GM18951 (cell line): ENCODE measurements at regions not wholly inside any gene's neighbourhood (a gene's known extent, or its start where the extent isn't known, plus 50 kb on each side); places are given as distances from the start of the nearest gene placed in this dataset.

Experiments used
- POLR2A ChIP-seq: IDR thresholded peaks from 4 replicates; pipeline ENCODE4 v1.6.1; 2011; ENCODE audit warnings: mild to moderate bottlenecking; ENCODE audit not compliant: insufficient read length, insufficient read depth; ENCODE audit errors: extremely low read depth
- in situ Hi-C: fragments of 300-500 bp; cut with MboI; formaldehyde crosslinking; loops from one replicate; pipeline ENCODE4 v1.12.0; 2022; ENCODE audit warnings: low sequenced_read_pairs, mixed read lengths, inconsistent platforms; ENCODE audit not compliant: unreplicated experiment

DNA sequence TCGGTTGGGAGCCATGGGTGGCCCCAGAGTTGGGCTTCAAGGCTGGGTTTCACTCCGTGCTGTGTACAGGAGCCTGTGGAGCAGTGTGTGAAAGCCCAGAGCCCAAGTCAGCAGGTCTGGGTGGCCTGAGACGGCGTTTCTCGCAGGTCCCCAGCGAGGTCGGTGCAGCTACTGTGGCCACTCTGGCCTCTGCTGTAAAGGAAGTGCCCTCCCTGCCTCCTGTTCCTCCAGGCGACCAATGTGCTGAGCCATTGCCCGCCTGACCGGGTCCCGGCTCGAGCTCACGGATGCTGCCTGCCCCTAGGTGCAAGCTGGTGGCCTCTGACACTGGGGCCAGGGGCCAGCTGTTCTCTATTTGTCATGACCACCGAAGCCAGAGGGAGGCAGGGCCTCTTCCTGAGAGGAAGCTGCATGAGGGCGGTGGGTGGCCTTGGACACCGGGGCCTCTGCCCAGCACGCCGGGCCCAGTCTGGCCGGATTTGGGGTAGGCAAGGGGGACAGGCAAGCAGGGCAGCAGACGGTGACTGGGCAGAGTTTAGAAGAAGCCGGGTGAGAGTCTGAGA is 170.9 kb downstream of the IRF8 start:
- in situ Hi-C loops: no loop called here
- no peak for TF ChIP-seq POLR2A

GRCh38 chr16:86070484-86070883 is 171.5 kb downstream of the IRF8 start:
- TF ChIP-seq POLR2A: no peak
- in situ Hi-C loops: no loop called here

- TF ChIP-seq POLR2A: no peak
- in situ Hi-C loops: no loop called here
Measured at GRCh38 chr16:86070971-86071370, 172.0 kb downstream of the IRF8 start.

- in situ Hi-C loops: no loop called here
- TF ChIP-seq POLR2A: no peak
Measured at GRCh38 chr16:86071611-86072240, 172.8 kb downstream of the IRF8 start.

DNA sequence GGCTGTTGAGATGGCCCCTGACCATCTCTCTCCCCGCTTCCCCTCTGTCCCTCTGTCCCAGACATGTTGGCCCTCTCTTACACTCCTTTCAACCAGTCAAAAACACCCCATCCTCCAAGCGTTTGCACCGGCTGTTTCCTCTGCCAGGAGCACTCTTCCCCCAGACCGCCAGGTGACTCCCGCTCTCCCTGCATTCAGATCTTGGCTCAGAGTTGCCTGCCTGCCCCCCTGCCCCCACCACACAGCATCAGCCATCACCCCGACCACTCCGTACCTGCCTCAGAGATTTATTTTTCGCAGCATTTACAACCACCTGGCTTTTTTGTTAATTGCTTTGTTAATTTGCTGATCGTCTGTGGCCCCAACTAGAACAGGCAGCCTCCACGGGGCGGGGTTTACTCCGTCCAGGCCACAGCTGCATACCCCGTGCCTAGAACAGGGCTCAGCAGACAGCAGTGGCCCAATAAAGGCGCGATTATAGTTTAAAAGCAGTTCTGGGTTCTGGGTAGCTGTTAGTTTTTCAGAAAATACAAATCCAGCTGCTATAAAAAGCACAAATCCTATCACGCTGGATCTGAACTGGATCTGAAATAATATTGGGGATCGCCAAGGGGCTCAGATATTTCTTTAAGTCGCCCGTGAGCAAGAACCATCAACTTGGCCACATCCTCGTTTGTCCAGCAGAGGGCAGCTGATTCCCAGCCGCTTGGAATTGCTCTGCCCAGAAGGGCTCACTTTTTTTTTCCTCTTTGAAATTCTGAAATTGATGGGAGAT is 173.6 kb downstream of the IRF8 start:
- TF ChIP-seq POLR2A: no peak

DNA sequence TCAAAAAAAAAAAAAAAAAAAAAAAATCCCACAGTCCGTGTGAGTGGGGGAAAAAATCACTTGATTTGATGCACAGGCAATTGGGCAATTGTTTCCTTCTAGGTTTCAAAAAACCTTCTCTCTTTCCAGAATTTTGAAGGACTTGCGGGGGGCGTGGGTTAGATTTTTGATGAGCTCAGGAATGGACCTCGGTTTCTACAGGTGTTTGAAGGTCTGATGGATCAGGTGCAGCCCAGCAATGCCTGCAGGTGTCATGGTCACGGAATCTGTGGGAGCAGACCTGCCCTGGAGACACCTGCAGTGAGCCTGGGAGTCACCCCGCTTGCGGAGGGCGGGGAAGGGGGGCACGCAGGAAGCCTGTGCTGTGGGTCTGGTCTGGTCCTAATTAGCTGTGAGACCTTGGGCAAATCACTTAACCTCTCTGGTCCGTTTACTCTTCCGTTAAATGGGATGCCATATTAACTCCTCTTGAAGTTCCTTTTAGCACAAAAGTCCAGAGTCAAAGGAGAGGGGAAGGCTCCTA is 174.2 kb downstream of the IRF8 start:
- TF ChIP-seq POLR2A: no peak
- in situ Hi-C loops: no loop called here

More for the DNA sequence above, 173.6 kb downstream of the IRF8 start:
- in situ Hi-C loops: no loop called here

GRCh38 chr16:86073763-86074493 is 175.0 kb downstream of the IRF8 start:
- in situ Hi-C loops: no loop called here

DNA sequence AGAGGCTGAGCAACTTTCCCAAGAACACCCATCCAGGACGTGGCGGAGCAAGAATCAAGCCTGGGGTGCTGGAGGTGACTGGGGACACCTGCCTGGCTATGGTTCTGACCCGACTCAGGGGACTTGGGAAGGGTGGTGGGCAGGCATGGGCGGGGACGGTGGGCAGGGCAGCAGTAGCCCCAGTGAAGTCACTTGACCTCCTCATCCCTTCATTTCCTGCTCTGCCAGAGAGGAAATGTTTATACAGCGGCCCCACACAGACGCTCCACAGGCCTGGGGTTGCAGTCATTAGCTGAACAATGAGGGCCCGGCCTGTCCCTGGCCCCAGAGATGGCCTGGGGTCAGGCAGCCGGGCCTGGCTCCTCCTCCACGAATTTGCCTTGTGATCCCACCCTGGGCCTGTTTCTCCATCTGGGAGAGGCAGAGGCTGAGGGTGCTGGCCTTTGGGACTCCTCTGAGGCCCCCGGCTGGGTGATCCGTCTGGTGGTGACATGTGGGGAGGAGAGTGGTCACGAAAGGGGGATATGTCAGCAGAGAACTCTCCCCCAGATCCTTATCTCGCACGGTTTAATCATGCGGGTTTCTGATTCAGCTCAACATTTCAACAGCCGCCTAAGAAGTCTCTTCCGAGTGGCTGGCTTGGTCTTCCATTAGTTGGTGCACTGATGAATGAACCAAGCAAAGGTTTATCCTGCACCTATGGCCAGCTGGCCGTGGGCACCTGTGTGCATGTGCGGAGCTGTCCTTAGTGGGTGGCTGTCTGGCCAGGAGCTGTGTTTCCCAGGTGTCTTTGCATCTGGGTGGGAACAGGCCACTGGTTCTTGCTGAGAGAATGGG is 175.9 kb downstream of the IRF8 start:
- in situ Hi-C loops: loop anchor here (5.0 kb wide), 1 partner anchor 452 kb away; no protein-coding TSS in a partner anchor
- TF ChIP-seq POLR2A: no peak

More at GRCh38 chr16:86073763-86074493, 175.0 kb downstream of the IRF8 start:
- no peak for TF ChIP-seq POLR2A

- TF ChIP-seq POLR2A: no peak
- in situ Hi-C loops: loop anchor here (5.0 kb wide), 1 partner anchor 452 kb away; no protein-coding TSS in a partner anchor
Measured at GRCh38 chr16:86075488-86075785, 176.5 kb downstream of the IRF8 start.

DNA sequence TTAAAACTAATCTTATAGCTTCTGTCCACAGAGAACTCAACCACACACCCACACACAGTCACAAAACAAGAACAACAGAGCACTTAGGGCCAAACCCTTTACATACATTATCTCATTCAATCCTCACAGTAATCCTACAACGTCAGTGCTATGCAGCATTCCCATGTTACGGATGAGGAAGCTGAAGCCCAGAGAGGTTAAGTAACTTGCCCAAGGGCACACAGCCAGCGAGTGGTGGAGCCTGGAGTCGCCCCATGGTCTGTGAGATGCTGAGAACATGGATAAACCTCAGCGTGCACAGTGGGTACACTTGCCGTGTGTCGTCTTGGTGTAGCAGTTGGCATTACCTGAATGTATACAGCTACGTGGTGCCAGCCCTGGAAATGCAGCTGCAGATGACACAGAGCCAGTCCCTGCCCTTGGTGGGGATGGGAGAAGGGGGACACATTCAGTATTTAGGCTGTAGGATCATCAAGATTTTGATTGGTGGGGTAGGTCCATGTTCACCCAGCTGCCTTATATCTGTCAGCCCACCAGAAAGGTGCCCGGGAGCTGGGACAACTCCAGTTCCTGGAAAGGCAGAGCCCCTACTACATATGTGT is 177.0 kb downstream of the IRF8 start:
- in situ Hi-C loops: loop anchor here (5.0 kb wide), 1 partner anchor 451 kb away; no protein-coding TSS in a partner anchor
- TF ChIP-seq POLR2A: no peak

DNA sequence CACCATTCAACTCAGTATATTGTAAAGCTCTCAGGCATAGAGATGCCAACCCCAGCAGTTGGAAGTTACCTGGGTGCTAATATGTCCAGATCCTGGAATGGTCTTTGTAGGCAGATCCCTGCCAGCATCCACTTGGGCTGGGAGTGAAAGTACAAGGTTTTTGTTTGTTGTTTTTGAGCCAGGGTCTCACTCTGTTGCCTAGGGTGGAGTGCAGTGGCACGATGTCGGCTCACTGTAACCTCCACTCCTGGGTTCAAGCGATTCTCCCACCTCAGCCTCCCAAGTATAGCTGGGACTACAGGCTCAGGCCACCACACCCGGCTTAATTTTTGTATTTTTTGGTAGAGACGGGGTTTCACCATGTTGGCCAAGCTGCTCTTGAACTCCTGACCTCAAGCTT is 177.6 kb downstream of the IRF8 start:
- in situ Hi-C loops: loop anchor here (5.0 kb wide), 1 partner anchor 451 kb away; no protein-coding TSS in a partner anchor
- TF ChIP-seq POLR2A: no peak
